CD14-positive monocyte (primary cell): ENCODE measurements at regions not wholly inside any gene's neighbourhood (a gene's known extent, or its start where the extent isn't known, plus 50 kb on each side); places are given as distances from the start of the nearest gene placed in this dataset.

Experiments used
- DNase-seq, 3 donors: peaks; one replicate each; pipeline ENCODE4 v3.0.0-alpha.2; 2011 to 2022
- H2AFZ ChIP-seq: 2 replicates; pipeline ENCODE4 v1.6.0; 2012; ENCODE audit warnings: mild to moderate bottlenecking, low read depth, low read length, inconsistent platforms; ENCODE audit not compliant: insufficient read depth, poor library complexity, severe bottlenecking
- H3K27ac ChIP-seq, 2 donors: 1 replicate in 1 of 2; 2 replicates in 1 of 2; pipeline ENCODE4 v1.5.1; 2012 to 2013; ENCODE audit warnings: low read length in 2 of 2, control low read depth in 1 of 2, inconsistent platforms in 1 of 2, low read depth in 1 of 2, mild to moderate bottlenecking in 1 of 2
- H3K27me3 ChIP-seq, 2 donors: one replicate each; pipeline versions ENCODE4 v1.6.0 to v1.6.1; 2011 to 2013; ENCODE audit warnings: low read length in 2 of 2; ENCODE audit not compliant: control insufficient read depth in 2 of 2, insufficient read depth in 2 of 2
- H3K36me3 ChIP-seq, 2 donors: replicated peaks in 1 of 2; 1 replicate in 1 of 2; 2 replicates in 1 of 2; pipeline versions ENCODE4 v1.5.1 to v1.6.1; 2012 to 2013; ENCODE audit warnings: low read length in 2 of 2, control low read depth in 1 of 2, inconsistent platforms in 1 of 2, mild to moderate bottlenecking in 1 of 2; ENCODE audit not compliant: insufficient read depth in 2 of 2, control insufficient read depth in 1 of 2
- H3K4me1 ChIP-seq, 2 donors: 1 replicate in 1 of 2; 2 replicates in 1 of 2; pipeline versions ENCODE4 v1.5.1 to v1.6.1; 2012 to 2013; ENCODE audit warnings: low read length in 2 of 2, control low read depth in 1 of 2, inconsistent platforms in 1 of 2, mild to moderate bottlenecking in 1 of 2, moderate library complexity in 1 of 2; ENCODE audit not compliant: insufficient read depth in 2 of 2, control insufficient read depth in 1 of 2
- H3K4me2 ChIP-seq: replicated peaks from 2 replicates; pipeline ENCODE3; 2012; ENCODE audit warnings: low read length, moderate library complexity, mild to moderate bottlenecking; ENCODE audit not compliant: poor library complexity, severe bottlenecking; ENCODE audit errors: extremely low read depth
- H3K4me3 ChIP-seq, 3 experiments: fragments of 200-600 bp in 1 of 3; sonication (generic) in 1 of 3; replicated peaks in 1 of 3; 1 replicate in 2 of 3; 2 replicates in 1 of 3; pipeline ENCODE4 v1.5.1; 2011 to 2013; ENCODE audit warnings: low read length in 3 of 3, mild to moderate bottlenecking in 3 of 3, control low read depth in 2 of 3, low read depth in 2 of 3, inconsistent platforms in 1 of 3, moderate library complexity in 1 of 3
- H3K79me2 ChIP-seq: 2 replicates; pipeline ENCODE4 v1.6.0; 2012; ENCODE audit warnings: mild to moderate bottlenecking, control low read depth, inconsistent platforms, low read length, moderate library complexity; ENCODE audit not compliant: insufficient read depth
- H3K9ac ChIP-seq: 2 replicates; pipeline ENCODE4 v1.6.0; 2017; ENCODE audit warnings: low read length, mild to moderate bottlenecking; ENCODE audit not compliant: insufficient read depth, poor library complexity, severe bottlenecking
- H3K9me3 ChIP-seq, 2 donors: replicated peaks in 1 of 2; 1 replicate in 1 of 2; 2 replicates in 1 of 2; pipeline versions ENCODE4 v1.5.1 to v1.6.1; 2012 to 2013; ENCODE audit warnings: low read length in 2 of 2, control low read depth in 1 of 2; ENCODE audit not compliant: control insufficient read depth in 1 of 2, insufficient read depth in 1 of 2
- H4K20me1 ChIP-seq: 2 replicates; pipeline ENCODE4 v1.6.0; 2012; ENCODE audit warnings: mild to moderate bottlenecking, low read length, control low read depth, moderate library complexity; ENCODE audit not compliant: insufficient read depth
- H3K27ac Mint-ChIP-seq, 7 donors: one replicate each; pipeline ENCODE4 v1.8.0; 2020; ENCODE audit warnings: mild to moderate bottlenecking in 7 of 7, mixed read lengths in 7 of 7, moderate library complexity in 6 of 7, inconsistent platforms in 2 of 7
- H3K27me3 Mint-ChIP-seq, 3 donors: one replicate each; pipeline ENCODE4 v1.8.0; 2021 to 2022; ENCODE audit warnings: low read depth in 3 of 3, mild to moderate bottlenecking in 3 of 3, mixed read lengths in 3 of 3, moderate library complexity in 3 of 3, inconsistent platforms in 1 of 3
- H3K36me3 Mint-ChIP-seq, 2 donors: one replicate each; pipeline ENCODE4 v1.8.0; 2020; ENCODE audit warnings: mixed read lengths in 2 of 2, inconsistent platforms in 1 of 2, mild to moderate bottlenecking in 1 of 2
- H3K4me1 Mint-ChIP-seq: one replicate; pipeline ENCODE4 v1.8.0; 2020; ENCODE audit warnings: mild to moderate bottlenecking, mixed read lengths
- H3K4me3 Mint-ChIP-seq, 2 donors: one replicate each; pipeline ENCODE4 v1.8.0; 2020; ENCODE audit warnings: mild to moderate bottlenecking in 2 of 2, mixed read lengths in 2 of 2, moderate library complexity in 1 of 2
- H3K9me3 Mint-ChIP-seq, 7 donors: one replicate each; pipeline ENCODE4 v1.8.0; 2020 to 2022; ENCODE audit warnings: mixed read lengths in 7 of 7, mild to moderate bottlenecking in 6 of 7, moderate library complexity in 6 of 7, inconsistent platforms in 2 of 7
- CTCF ChIP-seq: fragments of 200-600 bp; IDR thresholded peaks from one replicate; pipeline ENCODE4 v1.8.0; 2022; ENCODE audit warnings: antibody characterized with exemption, mild to moderate bottlenecking
- WGBS: methylation state at CpG from one replicate; pipeline ENCODE4 v1.1.5; 2013; ENCODE audit warnings: missing lambda C conversion rate; ENCODE audit not compliant: insufficient coverage; 5-methylcytosine and 5-hydroxymethylcytosine counted together
- intact Hi-C, 2 donors: fragments of 100-400 bp; cut with micrococcal nuclease; formaldehyde crosslinking; loops; one replicate each; pipeline versions ENCODE4 v1.15.0 to v1.15.1; 2023

GRCh38 chr14:103206023-103206481 is 82.8 kb downstream of the TNFAIP2 start:
- peaks cover 0 to 11% of the 10 kb centered on the region in 2 donors for H3K36me3 Mint-ChIP-seq
- intact Hi-C loops, result no loop called here
- H3K4me2 ChIP-seq, result no peak overlapping the region
- peaks cover 31 to 45% of the 10 kb centered on the region in 2 donors for H3K27me3 ChIP-seq
- DNase-seq, result no peak
- peaks cover 2% of the 10 kb centered on the region for H3K4me1 Mint-ChIP-seq
- peaks cover 46 to 64% (median 47%) of the 10 kb centered on the region in 3 donors for H3K27me3 Mint-ChIP-seq
- no peak overlapping the region for H3K9ac ChIP-seq
- no peak for TF ChIP-seq CTCF
- H4K20me1 ChIP-seq, result no peaks in the 10 kb centered on the region
- peaks cover 41 to 58% of the 10 kb centered on the region in 2 donors for H3K9me3 ChIP-seq
- no peak overlapping the region for H3K4me3 ChIP-seq
- H3K9me3 Mint-ChIP-seq, result peaks cover 37 to 63% (median 61%) of the 10 kb centered on the region in 7 donors
- H3K27ac ChIP-seq, result no peak overlapping the region
- H3K79me2 ChIP-seq, result no peaks in the 10 kb centered on the region
- H3K27ac Mint-ChIP-seq, result no peak overlapping the region
- no peaks in the 10 kb centered on the region for H3K36me3 ChIP-seq
- WGBS, result 100% methylated on average over 2 of the region's 4 CpGs
- no peak overlapping the region for H2AFZ ChIP-seq
- H3K4me1 ChIP-seq, result peaks cover 0 to 8% of the 10 kb centered on the region in 2 donors
- H3K4me3 Mint-ChIP-seq, result no peak overlapping the region

- Mint-ChIP-seq H3K27ac (no peak overlapping the region), H3K4me1 (peaks cover 2% of the 10 kb centered on the region), H3K36me3 (peaks cover 0 to 11% of the 10 kb centered on the region in 2 donors), H3K9me3 (peaks cover 33 to 56% (median 53%) of the 10 kb centered on the region in 7 donors), H3K4me3 (peak overlapping the region; percentile 32 to 80), H3K27me3 (peaks cover 43 to 68% (median 49%) of the 10 kb centered on the region in 3 donors)
- H4K20me1 ChIP-seq, result no peaks in the 10 kb centered on the region
- H3K27me3 ChIP-seq, result peaks cover 31 to 42% of the 10 kb centered on the region in 2 donors
- H3K4me3 ChIP-seq, result peak overlapping the region in 1 of 3 experiments; percentile 36
- no peak for TF ChIP-seq CTCF
- DNase-seq, result no peak
- 21% methylated on average over 21 of the region's 27 CpGs for WGBS
- H3K27ac ChIP-seq, result no peak overlapping the region
- peak overlapping the region; percentile 39 for H3K4me2 ChIP-seq
- peaks cover 41 to 50% of the 10 kb centered on the region in 2 donors for H3K9me3 ChIP-seq
- peaks cover 0 to 8% of the 10 kb centered on the region in 2 donors for H3K4me1 ChIP-seq
- H3K9ac ChIP-seq, result no peak overlapping the region
- no peaks in the 10 kb centered on the region for H3K36me3 ChIP-seq
- H3K79me2 ChIP-seq, result no peaks in the 10 kb centered on the region
- intact Hi-C loops, result no loop called here
- peak overlapping the region; percentile 8 for H2AFZ ChIP-seq
Measured at GRCh38 chr14:103206836-103207387, 83.7 kb downstream of the TNFAIP2 start.
